ENCODE measurements at regions not wholly inside any gene's neighbourhood (a gene's known extent, or its start where the extent isn't known, plus 50 kb on each side); places are given as distances from the start of the nearest gene placed in this dataset.

- DNase-seq (ENCODE audit: low spot score) = no peak
- ATAC-seq = no peak
Observed at GRCh38 chr10:84820120-84820519, 491.7 kb downstream of the CCSER2 start.

GRCh38 chr10:84820596-84820995, 492.2 kb downstream of the CCSER2 start:
- Mint-ChIP-seq H3K36me3 (ENCODE audit: low read depth) (no peaks in the 10 kb centered on the region), H3K4me1 (no peaks in the 10 kb centered on the region; the same call in 2 of the 3 replicates), H3K4me3 (no peak overlapping the region), H3K27ac (no peak overlapping the region), H3K27me3 (ENCODE audit: insufficient read depth, low read depth, poor library complexity) (peaks cover 2% of the 10 kb centered on the region), H3K9me3 (no peaks in the 10 kb centered on the region)
- no peak overlapping the region for H3K27ac ChIP-seq (ENCODE audit: low read depth)
- no peaks in the 10 kb centered on the region for H3K27me3 ChIP-seq (ENCODE audit: insufficient read depth)
- H2AFZ ChIP-seq = no peak overlapping the region
- no peak overlapping the region for H3K4me2 ChIP-seq
- DNase-seq (ENCODE audit: low spot score) (no peak), ATAC-seq (no peak)
- no peaks in the 10 kb centered on the region for H3F3A ChIP-seq (replicated peaks; ENCODE audit: low read depth)
- H3K4me1 ChIP-seq (ENCODE audit: insufficient read depth) = no peaks in the 10 kb centered on the region
- H3K79me2 ChIP-seq (replicated peaks; ENCODE audit: insufficient read depth) = no peaks in the 10 kb centered on the region
- no peaks in the 10 kb centered on the region for H3K36me3 ChIP-seq (ENCODE audit: insufficient read depth)
- H3K9me2 ChIP-seq (ENCODE audit: insufficient read depth) = no peaks in the 10 kb centered on the region
- no peak overlapping the region for H3K4me3 ChIP-seq
- no peaks in the 10 kb centered on the region for H4K20me1 ChIP-seq (replicated peaks; ENCODE audit: insufficient read depth)
- TF ChIP-seq, protein P1, sequence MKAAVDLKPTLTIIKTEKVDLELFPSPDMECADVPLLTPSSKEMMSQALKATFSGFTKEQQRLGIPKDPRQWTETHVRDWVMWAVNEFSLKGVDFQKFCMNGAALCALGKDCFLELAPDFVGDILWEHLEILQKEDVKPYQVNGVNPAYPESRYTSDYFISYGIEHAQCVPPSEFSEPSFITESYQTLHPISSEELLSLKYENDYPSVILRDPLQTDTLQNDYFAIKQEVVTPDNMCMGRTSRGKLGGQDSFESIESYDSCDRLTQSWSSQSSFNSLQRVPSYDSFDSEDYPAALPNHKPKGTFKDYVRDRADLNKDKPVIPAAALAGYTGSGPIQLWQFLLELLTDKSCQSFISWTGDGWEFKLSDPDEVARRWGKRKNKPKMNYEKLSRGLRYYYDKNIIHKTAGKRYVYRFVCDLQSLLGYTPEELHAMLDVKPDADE (IDR thresholded peaks at IDR 0.05) = no peak
- TF ChIP-seq ZNF331 (CRISPR knock-in tag; IDR thresholded peaks at IDR 0.05; ENCODE audit: low read depth) (no peak), NANOG (IDR thresholded peaks at IDR 0.05; ENCODE audit: borderline replicate concordance) (no peak), STAT1 (IDR thresholded peaks at IDR 0.05; ENCODE audit: unreplicated experiment) (no peak), EZH2 (IDR thresholded peaks at IDR 0.05; ENCODE audit: low read depth, unreplicated experiment) (no peak), REST (IDR thresholded peaks at IDR 0.05; ENCODE audit: unreplicated experiment) (no peak), JUNB (IDR thresholded peaks at IDR 0.05; ENCODE audit: unreplicated experiment) (no peak)
- TF ChIP-seq, protein P2, sequence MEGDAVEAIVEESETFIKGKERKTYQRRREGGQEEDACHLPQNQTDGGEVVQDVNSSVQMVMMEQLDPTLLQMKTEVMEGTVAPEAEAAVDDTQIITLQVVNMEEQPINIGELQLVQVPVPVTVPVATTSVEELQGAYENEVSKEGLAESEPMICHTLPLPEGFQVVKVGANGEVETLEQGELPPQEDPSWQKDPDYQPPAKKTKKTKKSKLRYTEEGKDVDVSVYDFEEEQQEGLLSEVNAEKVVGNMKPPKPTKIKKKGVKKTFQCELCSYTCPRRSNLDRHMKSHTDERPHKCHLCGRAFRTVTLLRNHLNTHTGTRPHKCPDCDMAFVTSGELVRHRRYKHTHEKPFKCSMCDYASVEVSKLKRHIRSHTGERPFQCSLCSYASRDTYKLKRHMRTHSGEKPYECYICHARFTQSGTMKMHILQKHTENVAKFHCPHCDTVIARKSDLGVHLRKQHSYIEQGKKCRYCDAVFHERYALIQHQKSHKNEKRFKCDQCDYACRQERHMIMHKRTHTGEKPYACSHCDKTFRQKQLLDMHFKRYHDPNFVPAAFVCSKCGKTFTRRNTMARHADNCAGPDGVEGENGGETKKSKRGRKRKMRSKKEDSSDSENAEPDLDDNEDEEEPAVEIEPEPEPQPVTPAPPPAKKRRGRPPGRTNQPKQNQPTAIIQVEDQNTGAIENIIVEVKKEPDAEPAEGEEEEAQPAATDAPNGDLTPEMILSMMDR (conservative IDR thresholded peaks at IDR 0.05; ENCODE audit: low read depth in 2 of 2) = no peak

More at GRCh38 chr10:84820120-84820519, 491.7 kb downstream of the CCSER2 start:
- no peaks in the 10 kb centered on the region for H3K36me3 Mint-ChIP-seq (ENCODE audit: low read depth)
- Histone ChIP-seq H3K36me3 (ENCODE audit: insufficient read depth) (no peaks in the 10 kb centered on the region), H4K20me1 (replicated peaks; ENCODE audit: insufficient read depth) (no peaks in the 10 kb centered on the region), H3K4me2 (no peak overlapping the region), H3K27ac (ENCODE audit: low read depth) (no peak overlapping the region), H3K4me3 (no peak overlapping the region), H3F3A (replicated peaks; ENCODE audit: low read depth) (no peaks in the 10 kb centered on the region), H3K79me2 (replicated peaks; ENCODE audit: insufficient read depth) (no peaks in the 10 kb centered on the region), H3K9me2 (ENCODE audit: insufficient read depth) (no peaks in the 10 kb centered on the region), H3K27me3 (ENCODE audit: insufficient read depth) (no peaks in the 10 kb centered on the region), H2AFZ (no peak overlapping the region), H3K4me1 (ENCODE audit: insufficient read depth) (no peaks in the 10 kb centered on the region)
- H3K9me3 Mint-ChIP-seq = no peaks in the 10 kb centered on the region
- H3K4me1 Mint-ChIP-seq = no peaks in the 10 kb centered on the region; the same call in 2 of the 3 replicates
- H3K27me3 Mint-ChIP-seq (ENCODE audit: insufficient read depth, low read depth, poor library complexity) = no peaks in the 10 kb centered on the region
- H3K27ac Mint-ChIP-seq = no peak overlapping the region
- H3K4me3 Mint-ChIP-seq = no peak overlapping the region
- TF ChIP-seq EZH2 (IDR thresholded peaks at IDR 0.05; ENCODE audit: low read depth, unreplicated experiment) (no peak), REST (IDR thresholded peaks at IDR 0.05; ENCODE audit: unreplicated experiment) (no peak), ZNF331 (CRISPR knock-in tag; IDR thresholded peaks at IDR 0.05; ENCODE audit: low read depth) (no peak), NANOG (IDR thresholded peaks at IDR 0.05; ENCODE audit: borderline replicate concordance) (no peak), CREB1 (CRISPR knock-in tag; IDR thresholded peaks at IDR 0.05; ENCODE audit: low read depth) (no peak), JUNB (IDR thresholded peaks at IDR 0.05; ENCODE audit: unreplicated experiment) (no peak)

All from GM23338 (cell line).